GM12864 (cell line): ENCODE measurements at regions not wholly inside any gene's neighbourhood (a gene's known extent, or its start where the extent isn't known, plus 50 kb on each side); places are given as distances from the start of the nearest gene placed in this dataset.

ENCODE experiments used
- DNase-seq: peaks from one replicate; pipeline ENCODE4 v3.0.0-alpha.2; 2011; ENCODE audit warnings: low read depth
- H3K4me3 ChIP-seq: 2 replicates; pipeline ENCODE4 v1.5.1; 2011; ENCODE audit warnings: mild to moderate bottlenecking, low read depth, low read length, control low read depth
- CTCF ChIP-seq: IDR thresholded peaks from 2 replicates; pipeline ENCODE4 v1.5.1; 2011; ENCODE audit warnings: low read depth, mild to moderate bottlenecking, moderate library complexity, low read length, control low read depth, inconsistent platforms; ENCODE audit errors: missing control alignments

- TF ChIP-seq CTCF = no peak
- DNase-seq = no peak
- no peak overlapping the region for H3K4me3 ChIP-seq
Observed at GRCh38 chr5:124839371-124839998, 93.0 kb upstream of the ZNF608 start.

- no peak overlapping the region for H3K4me3 ChIP-seq
- TF ChIP-seq CTCF = no peak
- no peak for DNase-seq
Observed at GRCh38 chr5:124841829-124842712, 95.6 kb upstream of the ZNF608 start.

DNA sequence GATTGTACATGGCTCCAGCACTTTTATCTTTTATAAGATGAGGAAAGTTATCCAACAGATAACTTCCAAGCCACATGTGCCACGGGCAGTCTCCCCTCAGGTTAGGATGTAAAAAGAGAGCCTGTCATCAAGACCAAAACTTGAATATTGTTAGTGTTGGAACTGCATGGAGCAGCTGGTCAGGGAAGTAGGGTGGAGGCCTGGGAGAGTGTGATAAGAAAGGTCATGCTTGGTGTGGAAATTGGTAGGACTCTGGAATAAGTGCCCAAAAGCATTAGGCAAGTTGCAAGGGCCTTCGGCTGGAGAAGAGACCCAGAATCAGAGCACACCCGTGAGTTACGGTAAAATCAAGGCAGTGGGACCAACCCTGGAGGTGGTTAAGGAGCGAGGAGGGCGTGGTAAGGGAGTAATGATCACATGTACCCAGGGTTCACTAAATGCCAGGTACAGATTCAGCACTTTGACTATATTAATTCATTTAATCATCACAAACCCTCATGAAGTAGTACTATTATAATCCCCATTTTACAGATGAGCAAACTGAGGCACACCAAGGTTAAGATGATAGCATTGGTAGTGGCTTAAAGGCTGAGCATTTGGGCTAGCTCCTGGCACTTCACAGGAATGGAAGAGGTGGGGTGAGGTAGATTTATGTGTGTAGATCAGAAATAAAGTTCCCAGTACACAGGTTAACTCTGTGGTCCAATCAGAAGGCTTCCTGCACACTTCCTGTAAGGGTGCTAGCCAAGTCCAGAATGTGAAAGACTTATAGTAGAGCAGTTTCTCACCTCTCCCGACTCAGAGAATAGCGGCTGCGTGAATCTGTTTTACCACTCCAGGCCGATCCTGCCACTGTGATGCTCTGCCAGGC is 96.5 kb upstream of the ZNF608 start:
- H3K4me3 ChIP-seq = no peak overlapping the region
- TF ChIP-seq CTCF = no peak
- no peak for DNase-seq

GRCh38 chr5:124843596-124843899 is 97.1 kb upstream of the ZNF608 start:
- no peak for TF ChIP-seq CTCF
- no peak for DNase-seq
- no peak overlapping the region for H3K4me3 ChIP-seq

DNA sequence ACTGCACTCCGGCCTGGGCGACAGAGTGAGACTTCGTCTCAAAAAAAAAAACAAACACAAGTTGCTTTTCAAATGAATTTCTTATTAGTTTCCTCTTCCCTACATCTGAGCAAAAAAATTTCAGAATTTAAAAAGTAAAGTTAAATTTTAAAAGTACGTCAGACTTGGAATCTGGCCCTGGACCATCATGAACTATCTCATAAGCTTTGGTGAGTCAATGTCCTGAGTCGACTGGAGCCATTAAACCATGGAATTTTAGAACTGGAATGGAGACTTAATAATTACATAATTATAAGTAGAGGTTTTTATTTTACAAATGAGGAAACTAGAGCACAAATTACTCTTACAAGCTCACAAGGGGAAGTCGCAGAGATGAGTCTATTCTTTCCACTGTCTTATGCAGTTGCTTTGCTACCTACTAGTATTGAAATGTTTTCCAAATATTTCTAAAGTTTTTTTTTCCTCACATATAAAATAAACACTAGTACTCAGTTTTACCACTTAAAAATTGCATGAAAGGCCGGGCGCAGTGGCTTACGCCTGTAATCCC is 98.0 kb upstream of the ZNF608 start:
- no peak overlapping the region for H3K4me3 ChIP-seq
- TF ChIP-seq CTCF = no peak
- DNase-seq = no peak

DNA sequence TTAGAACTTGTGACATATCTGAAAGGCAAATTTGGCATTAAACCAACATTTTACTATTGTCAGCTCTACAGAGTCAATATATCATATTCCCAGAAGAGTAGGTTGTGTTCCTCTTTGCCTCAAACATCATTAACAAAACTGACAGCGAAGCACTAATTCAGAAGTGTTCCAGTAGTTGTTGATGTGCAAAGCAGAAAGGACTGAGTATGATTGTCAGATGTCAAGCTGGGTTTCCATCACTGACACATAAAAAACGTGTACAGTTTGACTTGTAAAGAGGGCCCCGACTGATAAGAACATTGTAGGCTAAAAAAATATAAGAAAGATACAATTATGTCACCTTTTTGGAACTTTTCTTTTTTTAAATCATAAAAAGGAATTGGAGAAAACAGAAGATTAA is 101.5 kb upstream of the ZNF608 start:
- no peak overlapping the region for H3K4me3 ChIP-seq
- DNase-seq = no peak
- no peak for TF ChIP-seq CTCF
